OCI-LY3 (cell line): ENCODE measurements at regions not wholly inside any gene's neighbourhood (a gene's known extent, or its start where the extent isn't known, plus 50 kb on each side); places are given as distances from the start of the nearest gene placed in this dataset.

Experiments used
- H2AFZ ChIP-seq: fragments of 200-600, 300-600 bp; shearing (Covaris generic); 2 replicates; pipeline ENCODE4 v1.6.0; 2014; ENCODE audit warnings: antibody characterized with exemption, low read depth, low read length
- H3K27ac ChIP-seq: fragments of 200-600, 300-600 bp; sonication (generic); 2 replicates; pipeline ENCODE4 v1.5.1; 2014; ENCODE audit warnings: mild to moderate bottlenecking, low read length, moderate library complexity, mixed read lengths
- H3K27me3 ChIP-seq: fragments of 200-600, 300-600 bp; sonication (generic); 2 replicates; pipeline ENCODE4 v1.6.1; 2014; ENCODE audit warnings: low read depth, low read length, mixed read lengths
- H3K36me3 ChIP-seq: fragments of 200-600, 300-600 bp; sonication (generic); replicated peaks from 2 replicates; pipeline ENCODE3; 2014; ENCODE audit warnings: low read depth, low read length, mixed read lengths
- H3K4me1 ChIP-seq: fragments of 300-600, 200-600 bp; sonication (generic); 2 replicates; pipeline ENCODE4 v1.6.1; 2014; ENCODE audit warnings: low read length, mixed read lengths
- H3K4me2 ChIP-seq: fragments of 200-600, 300-600 bp; sonication (generic); 2 replicates; pipeline ENCODE4 v1.6.1; 2014; ENCODE audit warnings: low read length, mixed read lengths
- H3K4me3 ChIP-seq: fragments of 300-600, 200-600 bp; sonication (generic); 2 replicates; pipeline ENCODE4 v1.5.1; 2014; ENCODE audit warnings: antibody characterized with exemption, mild to moderate bottlenecking, low read length, moderate library complexity
- H3K79me2 ChIP-seq: fragments of 300-600, 200-600 bp; shearing (Covaris generic); 2 replicates; pipeline ENCODE4 v1.6.1; 2014; ENCODE audit warnings: mild to moderate bottlenecking, low read length, mixed read lengths
- H3K9ac ChIP-seq: fragments of 300-600, 200-600 bp; shearing (Covaris generic); 2 replicates; pipeline ENCODE4 v1.6.0; 2014; ENCODE audit warnings: mild to moderate bottlenecking, low read length, moderate library complexity
- H3K9me3 ChIP-seq: fragments of 200-600, 300-600 bp; shearing (Covaris generic); 2 replicates; pipeline ENCODE4 v1.6.1; 2014; ENCODE audit warnings: low read length, mixed read lengths; ENCODE audit not compliant: insufficient read depth
- H4K20me1 ChIP-seq: fragments of 200-600, 300-600 bp; sonication (generic); 2 replicates; pipeline ENCODE4 v1.6.1; 2016; ENCODE audit warnings: low read length, mixed read lengths; ENCODE audit not compliant: insufficient read depth
- EZH2phosphoT487 ChIP-seq: fragments of 200-600 bp; shearing (Covaris generic); IDR thresholded peaks from 2 replicates; pipeline ENCODE4 v1.6.1; 2018; ENCODE audit warnings: antibody characterized with exemption, mixed run types, low read depth
- TF ChIP-seq, protein P1 (sequence below): fragments of 200-600, 300-600 bp; sonication (generic); IDR thresholded peaks from 2 replicates; pipeline ENCODE4 v1.5.1; 2014; ENCODE audit warnings: antibody characterized with exemption, low read length, low read depth

DNA sequence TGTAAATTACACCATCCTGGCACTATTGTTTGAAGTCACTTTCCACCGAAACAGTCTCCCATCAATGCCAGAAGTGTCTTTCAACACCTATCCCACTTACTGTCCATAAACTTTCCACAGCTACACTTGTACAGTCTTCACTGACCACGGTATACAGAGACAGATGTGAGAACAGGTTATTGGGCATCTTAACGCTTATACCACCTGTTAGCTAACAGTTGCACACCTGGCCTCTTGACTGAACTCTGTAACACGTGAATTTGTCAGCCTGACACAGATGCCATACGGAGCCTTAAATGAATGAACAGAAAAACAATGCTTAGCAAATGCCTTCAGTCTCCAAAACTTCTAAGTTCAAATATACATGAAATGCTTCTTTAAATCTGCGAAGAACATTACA is 440.5 kb downstream of the SHQ1 start:
- Histone ChIP-seq H3K27ac (no peak overlapping the region), H3K4me2 (no peak overlapping the region), H3K4me3 (no peak overlapping the region), H4K20me1 (peaks cover 98% of the 10 kb centered on the region), H3K79me2 (peaks cover 88% of the 10 kb centered on the region), H3K4me1 (no peaks in the 10 kb centered on the region), H3K9me3 (no peaks in the 10 kb centered on the region), H3K27me3 (peaks cover 4% of the 10 kb centered on the region; the same call in 1 of the 2 replicates), H2AFZ (no peak overlapping the region), H3K36me3 (no peaks in the 10 kb centered on the region), H3K9ac (no peak overlapping the region)
- TF ChIP-seq EZH2phosphoT487, result no peak
- TF ChIP-seq, protein P1, sequence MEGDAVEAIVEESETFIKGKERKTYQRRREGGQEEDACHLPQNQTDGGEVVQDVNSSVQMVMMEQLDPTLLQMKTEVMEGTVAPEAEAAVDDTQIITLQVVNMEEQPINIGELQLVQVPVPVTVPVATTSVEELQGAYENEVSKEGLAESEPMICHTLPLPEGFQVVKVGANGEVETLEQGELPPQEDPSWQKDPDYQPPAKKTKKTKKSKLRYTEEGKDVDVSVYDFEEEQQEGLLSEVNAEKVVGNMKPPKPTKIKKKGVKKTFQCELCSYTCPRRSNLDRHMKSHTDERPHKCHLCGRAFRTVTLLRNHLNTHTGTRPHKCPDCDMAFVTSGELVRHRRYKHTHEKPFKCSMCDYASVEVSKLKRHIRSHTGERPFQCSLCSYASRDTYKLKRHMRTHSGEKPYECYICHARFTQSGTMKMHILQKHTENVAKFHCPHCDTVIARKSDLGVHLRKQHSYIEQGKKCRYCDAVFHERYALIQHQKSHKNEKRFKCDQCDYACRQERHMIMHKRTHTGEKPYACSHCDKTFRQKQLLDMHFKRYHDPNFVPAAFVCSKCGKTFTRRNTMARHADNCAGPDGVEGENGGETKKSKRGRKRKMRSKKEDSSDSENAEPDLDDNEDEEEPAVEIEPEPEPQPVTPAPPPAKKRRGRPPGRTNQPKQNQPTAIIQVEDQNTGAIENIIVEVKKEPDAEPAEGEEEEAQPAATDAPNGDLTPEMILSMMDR, result no peak

DNA sequence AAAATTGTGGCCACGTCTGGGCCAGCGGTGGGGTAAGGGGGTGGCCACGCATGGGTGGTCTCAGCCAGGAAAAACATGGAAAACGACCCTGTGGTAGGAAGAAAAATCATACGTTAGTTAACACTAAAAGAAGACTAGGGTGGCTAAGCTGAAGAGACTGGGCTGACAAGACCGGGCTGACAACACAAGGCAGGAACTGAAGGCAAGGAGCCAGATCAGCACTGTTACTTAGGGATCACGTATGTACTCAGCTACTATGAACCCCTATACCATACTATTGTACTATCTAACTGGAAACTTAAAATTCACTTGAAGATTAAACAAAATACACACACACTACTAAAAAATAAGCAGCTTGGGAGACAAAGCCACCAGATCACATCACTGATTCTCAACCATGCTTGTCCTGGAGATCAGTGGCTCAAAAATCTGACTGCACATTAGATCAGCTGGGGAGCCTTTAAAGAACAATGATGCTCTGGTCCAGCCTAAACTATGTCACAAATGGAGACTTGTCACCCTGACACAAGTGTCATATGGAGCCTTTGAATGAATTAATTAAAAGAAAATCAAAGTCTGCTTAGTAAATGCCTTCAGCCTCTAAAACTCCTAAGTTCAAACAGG is 442.2 kb downstream of the SHQ1 start:
- no peak overlapping the region for H3K4me3 ChIP-seq
- H3K79me2 ChIP-seq, result peaks cover 89% of the 10 kb centered on the region
- no peak overlapping the region for H3K9ac ChIP-seq
- no peak overlapping the region for H3K4me2 ChIP-seq
- H3K27me3 ChIP-seq, result peaks cover 4% of the 10 kb centered on the region; the same call in 1 of the 2 replicates
- H3K9me3 ChIP-seq, result no peaks in the 10 kb centered on the region
- TF ChIP-seq, protein P1, result no peak
- no peak for TF ChIP-seq EZH2phosphoT487
- H3K27ac ChIP-seq, result no peak overlapping the region
- H2AFZ ChIP-seq, result no peak overlapping the region
- peaks cover 98% of the 10 kb centered on the region for H4K20me1 ChIP-seq
- H3K4me1 ChIP-seq, result no peaks in the 10 kb centered on the region
- H3K36me3 ChIP-seq, result no peaks in the 10 kb centered on the region

DNA sequence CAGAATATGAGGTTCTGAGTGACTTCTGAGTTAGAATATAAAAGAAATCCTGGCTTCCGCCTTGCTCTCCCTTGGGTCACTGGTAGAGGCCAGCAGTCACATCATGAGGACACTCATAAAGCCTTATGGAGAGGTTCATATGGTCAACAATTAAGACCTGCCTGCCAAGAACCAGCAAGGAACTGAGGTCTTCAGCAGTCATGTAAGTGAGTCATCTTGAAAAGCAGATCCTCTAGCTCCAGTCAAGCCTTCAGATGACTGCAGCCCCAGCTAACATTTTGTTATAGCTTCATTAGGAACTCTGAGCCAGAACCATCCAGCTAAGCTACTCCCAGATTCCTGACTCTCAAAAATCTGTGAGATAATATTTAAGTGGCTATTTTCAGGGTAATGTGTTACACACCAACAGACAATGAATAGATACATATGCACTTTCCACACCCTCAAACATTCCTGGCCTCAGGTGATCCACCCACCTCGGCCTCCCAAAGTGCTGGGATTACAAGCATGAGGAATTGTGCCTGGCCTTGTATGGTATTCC is 447.2 kb downstream of the SHQ1 start:
- Histone ChIP-seq H3K36me3 (no peaks in the 10 kb centered on the region), H2AFZ (no peak overlapping the region), H3K4me3 (no peak overlapping the region), H3K27ac (no peak overlapping the region), H4K20me1 (peaks cover 94% of the 10 kb centered on the region), H3K9me3 (no peaks in the 10 kb centered on the region), H3K79me2 (peaks cover 87% of the 10 kb centered on the region), H3K27me3 (peaks cover 4% of the 10 kb centered on the region; the same call in 1 of the 2 replicates), H3K4me2 (no peak overlapping the region), H3K9ac (no peak overlapping the region), H3K4me1 (no peaks in the 10 kb centered on the region)
- TF ChIP-seq, protein P1, result no peak
- no peak for TF ChIP-seq EZH2phosphoT487

DNA sequence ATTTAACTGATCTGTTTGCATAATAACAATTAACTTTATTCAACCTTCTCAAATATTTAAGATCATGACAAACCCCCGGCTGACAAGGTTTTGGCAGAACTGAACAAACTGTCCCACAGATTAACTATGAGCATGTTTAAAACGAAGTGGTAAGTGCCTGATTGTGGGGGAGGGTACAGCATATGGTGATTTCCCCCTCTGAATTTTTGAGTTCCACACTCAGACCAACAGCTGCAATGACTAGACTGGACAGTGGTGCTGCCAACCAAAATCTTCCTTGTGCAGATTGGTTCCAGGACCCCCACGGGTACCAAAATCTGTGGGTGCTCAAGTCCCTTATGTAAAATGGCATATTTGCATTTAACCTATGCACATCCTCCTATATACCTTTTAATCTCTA is 449.5 kb downstream of the SHQ1 start:
- peaks cover 88% of the 10 kb centered on the region for H3K79me2 ChIP-seq
- no peaks in the 10 kb centered on the region for H3K9me3 ChIP-seq
- no peak overlapping the region for H3K27ac ChIP-seq
- no peaks in the 10 kb centered on the region for H3K27me3 ChIP-seq
- TF ChIP-seq, protein P1, result no peak
- no peak for TF ChIP-seq EZH2phosphoT487
- H4K20me1 ChIP-seq, result peaks cover 92% of the 10 kb centered on the region
- H3K36me3 ChIP-seq, result no peaks in the 10 kb centered on the region
- no peak overlapping the region for H3K4me2 ChIP-seq
- no peak overlapping the region for H3K4me3 ChIP-seq
- H3K4me1 ChIP-seq, result no peaks in the 10 kb centered on the region
- H3K9ac ChIP-seq, result no peak overlapping the region
- no peak overlapping the region for H2AFZ ChIP-seq
